Suppressor macrophage treated with lipopolysaccharide for 1 hour (primary cell): ENCODE measurements at regions not wholly inside any gene's neighbourhood (a gene's known extent, or its start where the extent isn't known, plus 50 kb on each side); places are given as distances from the start of the nearest gene placed in this dataset.

Source experiments
- DNase-seq, 3 donors: peaks; one replicate each; pipeline ENCODE4 v3.0.0-alpha.2; 2020 to 2022

DNA sequence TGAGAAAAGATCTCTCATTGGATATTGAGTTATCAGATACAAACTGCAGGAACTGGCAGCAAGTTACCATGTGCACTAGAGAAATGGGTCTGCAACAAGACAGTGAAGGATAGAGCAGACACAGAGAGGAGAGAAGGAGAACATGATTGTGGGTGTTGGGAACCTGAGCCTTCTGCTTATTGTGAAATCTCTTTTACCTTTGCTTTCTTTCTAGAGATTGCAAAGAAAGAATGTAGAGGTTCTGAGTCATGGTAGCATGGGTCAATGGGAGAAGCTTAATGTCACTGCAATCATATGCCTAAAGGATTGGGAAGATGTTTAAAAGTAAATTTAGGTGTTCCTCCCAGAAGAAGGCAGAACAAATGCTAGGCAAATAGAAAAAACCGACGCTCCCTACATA, 821.4 kb downstream of the CCSER2 start:
- no peak for DNase-seq

DNA sequence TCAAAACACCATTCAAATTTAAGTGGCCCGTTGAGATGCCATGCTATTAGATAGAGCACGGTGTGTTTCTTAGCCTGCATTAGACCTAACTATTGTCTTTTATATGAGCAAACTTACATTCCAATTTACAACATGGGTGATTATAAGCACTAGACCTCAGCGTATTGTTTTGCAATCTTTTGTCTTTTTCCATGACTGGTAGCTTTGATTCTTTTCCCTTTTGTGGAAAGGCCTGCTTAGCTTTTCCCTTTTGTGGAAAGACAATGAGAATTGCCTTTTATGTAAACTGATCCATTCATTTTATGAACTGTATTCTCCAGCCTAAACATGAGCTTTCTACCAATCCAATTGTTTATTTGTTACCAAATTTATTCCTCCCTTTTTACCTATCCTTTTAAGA, 823.1 kb downstream of the CCSER2 start:
- no peak for DNase-seq

DNA sequence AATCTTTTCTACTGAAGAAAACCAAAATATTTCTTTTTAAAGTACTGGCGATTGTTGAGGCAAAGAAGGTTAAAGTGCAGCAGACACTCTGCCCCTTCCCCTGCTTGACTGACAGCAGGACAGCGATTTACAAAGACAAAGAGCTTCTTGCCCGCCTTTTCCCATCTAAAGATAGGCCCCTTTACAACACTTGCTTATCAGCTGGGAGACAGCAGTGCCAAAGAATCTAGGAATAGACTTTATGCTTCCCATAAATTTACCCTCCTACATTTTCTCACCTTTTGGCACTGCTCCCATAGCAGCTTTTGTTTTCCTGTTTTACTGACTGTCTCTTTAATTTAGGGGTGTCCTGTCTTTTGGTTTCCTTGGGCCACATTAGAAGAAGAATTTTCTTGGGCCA, 824.1 kb downstream of the CCSER2 start:
- DNase-seq, result no peak

DNA sequence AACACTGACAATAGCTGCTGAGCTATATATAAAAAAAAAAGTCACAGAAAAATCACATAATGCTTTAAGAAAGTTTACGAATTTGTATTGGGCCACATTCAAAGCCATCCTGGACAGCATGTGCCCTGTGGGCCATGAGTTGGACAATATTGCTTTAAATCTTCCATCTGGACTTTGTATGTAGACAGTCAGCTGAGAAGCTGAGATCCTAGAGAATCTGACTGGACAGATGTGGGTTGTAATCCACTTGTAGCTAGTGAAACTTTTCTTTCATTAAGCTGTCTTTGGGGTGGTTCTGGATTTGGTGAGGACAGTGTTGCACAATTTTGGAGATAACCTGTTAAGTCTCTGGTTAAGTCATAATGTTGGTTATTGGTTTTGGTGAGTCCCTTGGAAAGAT, 824.5 kb downstream of the CCSER2 start:
- no peak for DNase-seq

DNA sequence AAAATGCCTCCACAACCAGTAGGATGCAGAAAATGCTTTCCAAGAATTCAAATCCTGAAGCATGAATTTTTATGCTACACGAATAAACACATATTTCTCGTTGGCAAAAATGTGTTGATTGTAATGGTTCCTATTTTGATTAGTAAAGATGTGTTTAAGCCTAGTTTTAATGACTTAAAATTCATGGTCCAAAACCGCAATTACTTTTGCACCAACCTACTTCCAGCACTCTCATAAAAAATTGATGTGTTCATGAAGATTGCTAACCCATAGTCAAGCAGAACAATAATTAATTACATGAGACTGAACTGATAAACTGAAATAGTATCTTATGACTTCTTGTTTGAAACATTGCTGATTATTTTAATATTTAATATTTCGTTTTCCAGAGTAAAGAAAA, 828.8 kb downstream of the CCSER2 start:
- DNase-seq, result no peak

DNA sequence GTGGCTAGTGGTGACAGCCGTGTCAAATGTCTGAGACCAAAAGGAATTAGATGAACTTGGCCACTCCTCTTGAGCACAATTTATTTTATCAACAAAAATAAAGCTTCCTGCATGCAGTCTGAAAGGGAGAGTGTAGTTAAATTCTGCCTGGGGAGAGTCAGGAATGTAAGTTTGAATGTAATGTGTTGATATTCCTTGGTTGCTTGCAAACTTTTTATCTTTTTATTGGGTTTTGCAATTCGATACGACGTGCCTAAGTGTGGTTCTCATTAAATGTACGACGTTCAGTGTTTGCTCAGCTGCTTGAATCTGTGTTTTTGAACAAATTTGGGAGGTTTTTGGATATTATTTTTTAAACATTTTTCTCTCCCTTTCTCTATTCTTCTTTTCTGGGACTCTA, 839.9 kb downstream of the CCSER2 start:
- DNase-seq, result no peak

DNA sequence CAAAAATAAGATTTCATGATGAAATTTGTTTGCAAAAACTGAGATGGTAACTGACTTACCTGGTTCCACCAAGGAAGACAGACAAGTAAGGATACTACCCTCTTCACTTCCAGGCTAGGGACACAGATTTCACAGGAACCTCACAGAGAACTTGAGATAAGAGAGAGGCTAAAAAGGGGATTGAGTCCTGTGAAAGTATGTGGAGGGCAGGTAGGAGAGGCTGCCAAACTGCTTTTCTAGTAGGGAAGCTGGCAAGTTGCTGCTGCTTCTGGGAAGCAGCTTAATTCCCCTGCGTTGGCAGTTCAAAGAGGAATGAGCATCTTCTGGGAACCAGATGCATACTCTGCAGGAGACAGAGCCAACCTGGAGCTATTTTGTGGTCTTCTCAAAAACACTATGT, 841.6 kb downstream of the CCSER2 start:
- DNase-seq, result no peak

DNA sequence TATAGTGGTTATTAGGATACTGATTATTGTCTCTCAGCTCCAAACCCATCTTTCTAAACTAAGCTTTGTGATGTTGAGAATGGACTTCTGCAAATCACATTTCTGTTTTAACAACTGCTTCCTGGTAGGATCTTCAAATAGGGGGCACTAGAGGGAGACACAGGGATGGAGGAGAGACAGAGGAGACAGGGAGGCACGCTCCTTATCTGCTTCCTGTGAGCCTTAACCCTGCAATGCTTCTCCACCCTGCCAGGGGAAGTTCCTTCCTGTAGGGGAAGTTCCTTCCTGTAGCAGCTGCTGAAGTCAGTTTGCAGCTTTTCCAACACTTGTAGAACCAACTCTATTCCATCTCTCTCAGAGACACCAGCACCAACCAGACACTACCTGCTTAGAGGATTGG, 847.2 kb downstream of the CCSER2 start:
- no peak for DNase-seq

DNA sequence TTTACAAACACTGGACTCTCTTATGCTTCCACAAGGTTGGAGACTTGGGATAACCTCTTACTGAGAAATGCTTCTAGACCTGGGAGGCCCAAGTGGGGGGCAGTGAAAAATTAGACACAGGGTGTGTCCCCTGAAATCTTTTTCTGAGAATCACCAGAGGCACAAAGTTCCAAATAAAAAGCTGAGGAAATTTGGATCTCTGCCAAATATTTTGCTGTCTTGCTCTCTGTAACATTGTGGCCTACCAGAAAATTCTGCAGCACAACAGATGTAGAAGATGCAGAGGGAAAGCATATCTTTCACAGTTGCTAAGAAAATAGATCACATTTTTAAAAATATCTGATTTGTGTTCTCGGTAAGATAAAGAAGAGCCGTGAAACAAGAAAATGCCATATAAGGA, 849.4 kb downstream of the CCSER2 start:
- DNase-seq, result no peak

DNA sequence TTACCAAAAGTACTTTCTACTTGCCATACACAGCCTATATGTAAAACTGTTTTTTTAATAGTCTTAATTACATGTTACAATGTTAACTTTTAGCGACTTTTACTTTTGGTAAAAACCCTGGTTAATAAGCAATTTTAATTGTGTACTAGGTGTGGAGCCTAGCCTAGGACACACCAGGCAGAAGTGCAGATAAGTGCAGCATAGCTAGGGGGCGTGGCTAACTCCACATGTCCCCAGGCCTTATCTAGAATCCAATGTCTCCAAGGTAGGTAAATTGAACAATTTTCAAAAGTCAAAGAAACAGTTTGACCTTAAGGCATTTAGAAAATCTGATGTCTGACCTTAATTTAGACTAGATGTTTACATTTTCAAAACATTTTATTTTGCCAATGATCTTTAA, 858.7 kb downstream of the CCSER2 start:
- DNase-seq, result no peak

DNA sequence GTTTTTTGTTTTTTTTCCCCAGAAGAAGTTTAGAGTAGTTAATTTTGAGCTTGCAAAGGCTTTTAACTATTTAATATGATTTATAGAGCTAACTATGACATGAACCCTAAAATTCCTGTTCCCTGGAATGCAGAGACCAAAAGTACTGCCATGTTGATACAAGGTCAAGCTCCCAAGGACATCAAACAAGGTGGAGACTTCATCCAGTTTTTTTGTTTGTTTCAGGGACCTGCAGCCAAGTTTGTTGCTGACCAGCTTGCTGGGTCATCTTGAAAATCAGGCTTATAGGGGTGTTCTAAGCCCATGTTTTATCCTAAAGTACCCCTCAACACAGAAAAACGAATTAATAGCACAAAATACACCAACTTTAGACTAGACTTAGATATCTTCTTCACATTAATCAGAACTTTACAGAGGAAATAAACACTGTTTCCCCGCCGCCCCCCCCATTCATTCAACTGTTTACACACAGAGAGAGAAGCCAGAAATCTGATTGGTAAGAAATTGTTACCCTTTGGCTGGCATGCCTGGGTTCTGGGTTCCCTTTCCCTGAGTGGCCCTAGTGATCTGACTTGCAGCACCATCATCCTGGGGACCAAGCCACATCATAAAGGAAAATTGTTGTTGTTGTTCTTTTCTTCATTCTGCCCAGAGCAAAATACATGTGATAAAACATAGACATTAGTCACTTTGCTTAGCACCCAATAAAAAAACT, 860.5 kb downstream of the CCSER2 start:
- no peak for DNase-seq

DNA sequence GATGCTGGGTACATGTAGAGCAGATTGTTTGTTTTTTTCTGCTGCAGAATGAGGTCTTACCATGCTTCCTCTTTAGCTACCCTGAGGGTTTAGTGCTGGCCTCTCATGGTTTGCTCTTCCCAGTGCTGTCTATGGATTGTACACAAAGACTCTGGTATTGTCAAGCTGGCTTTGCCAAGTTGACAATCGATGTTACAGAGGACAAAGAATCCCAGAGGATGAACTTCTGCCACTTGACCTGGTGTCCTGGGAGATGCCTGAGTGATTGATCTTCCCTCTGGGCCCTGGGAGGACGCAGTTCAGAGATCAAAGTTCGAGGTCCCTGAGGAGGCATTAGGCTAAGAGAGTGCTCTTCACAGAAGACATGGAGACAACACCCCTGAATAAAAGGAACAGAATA, 865.4 kb downstream of the CCSER2 start:
- no peak for DNase-seq

DNA sequence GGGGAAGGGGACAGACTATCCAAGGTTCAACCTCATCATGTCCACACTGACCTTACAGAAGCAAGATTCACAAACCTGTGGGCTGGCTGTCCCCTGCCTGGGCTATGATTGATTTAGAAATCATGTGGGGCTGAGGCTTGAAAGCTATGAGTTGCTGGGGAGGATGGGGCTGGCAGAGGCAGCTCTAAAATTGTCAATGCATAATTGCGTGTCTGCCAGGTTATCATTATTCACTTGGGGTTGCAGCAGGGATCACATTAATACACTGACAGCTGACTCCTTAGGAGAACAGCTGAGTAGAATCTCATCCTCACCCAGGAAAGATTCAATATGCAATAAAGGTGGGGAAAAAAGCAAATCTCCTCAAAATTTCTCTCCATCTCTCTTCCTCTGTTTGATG, 866.3 kb downstream of the CCSER2 start:
- DNase-seq, result no peak

DNA sequence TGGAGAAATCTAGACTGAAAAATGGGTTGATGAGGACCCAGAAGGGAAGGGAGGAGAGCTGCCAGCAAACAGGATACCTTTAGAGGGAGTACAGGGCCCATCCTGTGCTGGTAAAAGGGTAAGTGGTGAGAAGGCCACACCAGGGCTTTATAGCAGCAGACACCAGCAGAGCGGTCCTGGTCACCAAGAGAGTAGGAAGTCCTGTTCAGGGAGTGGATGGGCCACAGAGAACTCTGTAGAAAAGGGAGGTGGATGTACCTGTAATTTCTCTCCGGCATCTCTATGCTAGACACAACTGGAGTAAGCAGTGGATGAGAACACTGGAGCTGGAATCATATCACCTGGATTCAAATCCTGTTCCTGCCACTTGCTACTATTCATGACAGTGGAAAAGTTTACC, 867.2 kb downstream of the CCSER2 start:
- DNase-seq, result no peak

DNA sequence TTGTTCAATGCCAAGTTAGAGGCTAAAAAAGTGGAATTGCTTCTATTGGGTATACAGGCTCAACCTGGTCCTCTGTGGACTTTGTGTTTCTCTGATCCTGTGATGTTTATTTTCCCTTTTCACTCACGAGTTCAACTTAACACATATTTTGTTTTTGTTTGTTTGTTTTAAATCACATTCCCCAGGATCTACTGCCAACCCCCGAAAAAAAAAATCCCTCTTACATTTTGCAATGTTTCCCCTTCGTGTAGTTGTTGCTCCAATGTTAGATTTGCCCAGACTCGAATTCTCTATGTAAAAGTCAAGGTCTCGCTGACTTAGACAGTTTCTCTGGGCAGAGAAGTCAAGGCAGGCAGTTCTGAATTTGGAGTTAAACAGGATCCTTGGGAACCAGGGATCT, 876.4 kb downstream of the CCSER2 start:
- DNase-seq, result no peak

DNA sequence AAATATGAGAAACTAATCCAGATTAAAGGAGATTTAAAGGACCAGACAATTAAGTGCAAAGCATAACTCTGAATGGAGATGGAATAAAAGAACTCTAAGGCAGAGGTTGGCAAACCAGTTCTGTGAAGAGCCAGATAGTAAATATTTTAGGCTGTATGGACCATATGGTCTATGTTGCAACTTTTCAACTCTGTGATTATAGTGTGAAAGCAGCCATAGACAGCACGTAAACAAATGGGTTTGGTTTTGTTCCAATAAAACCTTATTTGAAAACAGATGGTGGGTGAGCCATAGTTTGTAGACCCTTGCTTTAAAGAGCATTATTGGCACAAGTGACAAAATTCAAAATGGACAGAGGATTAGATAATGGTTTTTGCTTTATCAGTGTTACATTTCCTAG, 884.1 kb downstream of the CCSER2 start:
- no peak for DNase-seq

DNA sequence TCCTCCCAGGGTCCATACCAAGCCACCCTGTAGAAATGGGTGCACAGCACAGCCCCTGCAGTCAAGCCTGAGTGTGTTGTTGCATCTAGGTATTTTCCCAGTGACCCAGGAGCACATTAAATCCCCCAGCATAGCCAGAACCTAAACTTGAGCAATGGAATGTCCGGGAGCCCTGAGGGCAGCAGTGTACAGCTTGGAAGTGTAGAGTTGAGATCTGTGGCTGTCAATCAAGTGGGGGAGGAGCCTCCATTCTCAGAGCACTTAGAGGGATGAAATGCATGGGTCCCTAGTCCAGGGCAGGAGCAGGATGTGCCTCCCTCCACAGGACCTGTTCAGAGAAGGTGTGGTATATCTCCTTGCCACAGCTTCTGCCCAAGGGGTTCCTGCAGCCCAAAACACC, 885.1 kb downstream of the CCSER2 start:
- no peak for DNase-seq

DNA sequence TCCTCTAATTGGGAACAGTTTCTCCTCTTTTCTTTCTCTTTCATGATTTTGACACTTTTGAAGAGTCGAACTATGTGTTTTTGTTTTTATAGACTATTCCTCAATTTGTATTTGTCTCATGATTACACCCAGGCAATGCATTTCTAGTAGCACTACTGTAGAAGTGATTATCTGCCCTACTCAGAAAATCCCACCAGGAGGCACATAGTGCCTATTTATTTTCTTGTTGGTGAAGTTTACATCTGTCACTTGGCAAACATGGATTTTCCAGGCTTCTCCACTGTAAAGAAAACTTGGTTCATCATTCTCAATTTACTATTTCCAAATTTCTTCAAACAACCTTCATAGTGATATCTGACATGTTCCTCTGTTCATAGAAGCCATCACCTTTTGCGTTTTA, 893.9 kb downstream of the CCSER2 start:
- DNase-seq, result no peak

DNA sequence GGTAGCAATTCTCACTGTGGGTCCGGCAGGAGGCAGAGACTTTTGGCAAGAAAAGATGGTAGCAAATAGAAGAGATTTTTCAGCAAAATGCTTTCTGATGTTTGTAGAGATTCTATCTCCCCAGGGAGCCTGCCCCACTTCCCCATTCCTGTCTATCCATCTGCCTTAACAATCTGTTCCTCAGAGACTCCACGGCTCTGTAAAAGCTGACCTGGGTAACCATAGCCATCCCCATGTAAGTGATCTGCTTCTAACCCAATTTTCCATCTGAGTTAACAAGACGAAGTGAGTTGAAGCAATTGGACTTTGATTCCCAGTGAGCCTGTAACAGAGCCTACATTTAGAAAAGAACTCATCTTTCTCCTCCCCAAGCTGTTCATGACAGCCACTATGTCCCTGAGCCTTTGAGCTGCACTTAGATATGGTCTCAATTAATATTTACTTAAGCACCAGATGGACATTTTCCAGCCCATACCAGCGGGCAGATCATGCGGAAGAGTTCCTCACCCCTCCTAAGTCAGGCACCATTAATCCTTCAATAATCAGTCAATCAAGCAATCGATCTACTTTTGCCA, 896.1 kb downstream of the CCSER2 start:
- no peak for DNase-seq

DNA sequence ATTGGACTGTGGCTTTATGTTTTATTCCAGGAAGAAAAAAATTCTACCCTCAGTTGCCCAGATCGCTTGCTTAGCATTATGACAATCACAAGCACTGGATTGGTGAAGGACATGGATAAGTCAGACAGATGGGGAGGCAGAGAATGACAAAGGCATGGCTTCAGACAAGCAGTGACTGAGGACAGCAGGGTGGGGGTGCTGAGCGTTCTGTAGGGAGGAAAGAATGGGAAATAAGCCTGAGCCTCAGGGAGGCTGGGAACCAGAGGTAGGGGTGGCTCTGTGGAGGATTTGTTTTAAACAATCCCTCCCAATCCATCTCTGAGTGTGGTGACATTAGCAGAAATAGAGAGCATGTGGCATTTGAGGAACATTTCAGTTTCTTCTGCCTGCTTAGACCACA, 896.9 kb downstream of the CCSER2 start:
- DNase-seq, result no peak

DNA sequence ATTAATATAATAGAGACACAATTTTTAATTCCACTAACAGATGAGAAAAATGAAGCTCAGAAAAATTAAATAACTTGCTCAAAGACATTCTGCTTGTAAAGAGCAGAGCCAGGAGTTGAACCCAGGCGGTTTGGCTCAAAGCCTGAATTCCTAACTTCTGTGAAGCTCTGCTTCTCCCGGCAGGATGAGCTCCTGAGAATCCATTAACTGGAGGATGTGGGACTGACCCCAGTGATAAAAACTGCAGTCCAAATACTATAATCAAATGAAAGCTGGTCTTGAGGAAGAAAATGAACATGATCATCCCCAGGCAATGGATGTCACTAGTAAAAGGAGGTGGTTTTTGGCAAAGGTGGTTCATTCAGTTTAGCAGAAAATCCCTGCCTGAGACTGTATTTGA, 898.2 kb downstream of the CCSER2 start:
- no peak for DNase-seq

DNA sequence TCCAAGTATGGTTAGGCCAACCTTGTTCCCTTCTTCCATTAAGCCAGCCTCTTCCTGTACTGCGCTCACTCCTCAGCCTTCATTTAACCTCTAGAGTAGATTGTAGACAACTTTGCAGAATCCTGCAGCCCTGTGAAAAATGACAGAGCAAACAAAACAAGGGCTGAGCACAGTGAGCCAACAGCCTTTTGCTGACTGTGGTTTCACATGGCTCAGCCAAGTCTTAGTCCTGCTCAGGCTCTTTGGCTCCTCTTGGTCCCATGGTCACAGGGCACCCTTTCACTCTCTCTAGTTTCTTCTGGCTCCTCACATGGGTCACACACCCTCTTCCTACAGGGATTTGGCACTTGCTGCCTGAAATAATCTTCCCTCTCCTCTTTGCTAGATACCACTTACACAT, 900.3 kb downstream of the CCSER2 start:
- DNase-seq, result no peak

DNA sequence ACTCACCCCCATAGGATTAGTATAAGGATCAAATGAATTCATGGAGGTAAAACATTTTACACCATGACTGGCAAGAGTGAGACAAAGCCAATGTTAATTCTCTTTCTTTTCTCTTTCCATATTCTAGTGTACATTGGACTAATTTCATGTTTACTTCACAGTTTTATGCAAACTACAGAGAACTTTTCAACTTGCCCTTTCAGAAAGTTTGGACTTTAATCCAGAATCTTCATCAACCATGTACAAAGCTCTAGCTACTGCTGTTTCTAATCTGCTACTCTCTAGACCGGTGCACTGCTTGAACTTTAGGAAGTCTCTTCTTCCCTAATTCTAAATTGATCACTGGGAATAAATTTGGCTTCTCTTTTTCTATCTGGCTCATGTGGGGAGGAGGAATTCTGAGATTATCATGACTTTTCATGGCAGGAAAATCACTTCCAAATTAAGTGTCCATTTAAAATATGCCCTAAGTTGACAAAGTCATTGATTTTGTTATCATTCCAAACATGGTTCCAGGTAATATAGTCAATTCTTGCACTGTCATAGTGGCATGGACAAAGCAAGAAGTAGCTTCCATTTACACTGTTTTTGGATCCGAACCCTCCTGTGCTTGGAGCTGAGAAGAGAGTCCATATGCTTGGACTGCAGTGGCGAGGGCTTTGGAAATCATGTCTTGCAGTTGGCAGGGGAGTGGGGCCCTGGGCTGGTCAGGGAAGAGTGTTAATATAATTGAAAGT, 903.3 kb downstream of the CCSER2 start:
- no peak for DNase-seq

DNA sequence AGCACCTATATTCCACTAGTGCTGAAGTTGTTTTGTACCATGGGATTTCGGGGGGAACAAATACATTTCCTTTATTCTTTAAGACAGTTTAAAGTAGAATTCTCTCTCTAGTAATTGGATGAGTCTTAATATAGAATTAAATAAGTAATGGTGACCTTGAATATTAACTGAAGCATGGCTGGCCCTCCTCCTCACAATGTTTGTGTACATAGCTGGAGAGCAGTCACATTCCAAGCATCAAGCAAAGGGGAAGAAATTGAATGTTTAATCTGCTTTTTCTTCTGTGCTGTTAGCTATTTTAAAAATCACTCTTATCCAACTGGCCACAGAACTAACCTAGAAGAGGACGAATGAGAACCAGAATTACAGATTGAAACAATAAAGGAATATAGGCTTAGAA, 906.9 kb downstream of the CCSER2 start:
- no peak for DNase-seq

DNA sequence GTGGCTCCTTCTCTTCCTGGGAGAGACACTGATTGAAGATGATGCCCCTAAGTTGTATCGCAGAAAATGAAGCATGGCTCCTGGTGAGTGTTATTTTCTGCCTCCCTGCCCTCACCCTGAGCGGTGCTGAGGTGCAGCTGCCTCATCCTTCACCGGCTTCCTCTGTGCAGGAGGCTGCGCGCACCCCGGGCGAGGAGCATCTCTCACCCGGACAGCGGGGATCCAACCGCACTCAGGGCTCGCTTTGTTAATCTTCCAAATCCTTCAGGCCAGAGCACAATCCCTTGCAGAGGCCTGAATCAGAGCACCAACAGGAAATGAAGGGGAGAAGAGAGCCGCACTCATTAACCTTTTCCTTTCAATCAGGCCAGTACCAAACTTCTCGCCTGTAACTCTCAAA, 910.3 kb downstream of the CCSER2 start:
- no peak for DNase-seq
